Common myeloid progenitor, CD34-positive (primary cell): ENCODE measurements at regions not wholly inside any gene's neighbourhood (a gene's known extent, or its start where the extent isn't known, plus 50 kb on each side); places are given as distances from the start of the nearest gene placed in this dataset.
"Not testable (repeated sequence)": the region's sequence is repeated elsewhere in the genome, so short reads cannot be mapped to it uniquely, and the experiment has no call there.

Source experiments
- CTCF ChIA-PET: fragments of 350-600 bp; sonication (Branson Sonifier 250); formaldehyde crosslinking; loops from one replicate; lab custom pipeline; 2021; ENCODE audit warnings: antibody characterized with exemption; lab: Charles Lee
- POLR2A ChIA-PET: fragments of 350-600 bp; sonication (Branson Sonifier 250); formaldehyde crosslinking; loops from one replicate; lab custom pipeline; 2021; ENCODE audit warnings: antibody characterized with exemption; lab: Charles Lee
- DNase-seq, 3 donors: peaks; one replicate each; pipeline versions ENCODE4 v3.0.0 to v3.0.0-alpha.2; 2013
- H3K27ac ChIP-seq, 2 experiments: 1 replicate in 1 of 2; 2 replicates in 1 of 2; pipeline ENCODE4 v1.7.0; 2013; ENCODE audit warnings: inconsistent platforms in 2 of 2, low read length in 2 of 2, mild to moderate bottlenecking in 2 of 2, low read depth in 1 of 2, moderate library complexity in 1 of 2; ENCODE audit not compliant: severe bottlenecking in 2 of 2, insufficient read depth in 1 of 2, poor library complexity in 1 of 2
- H3K27me3 ChIP-seq, 5 experiments: replicated peaks in 2 of 5; 1 replicate in 3 of 5; 2 replicates in 2 of 5; pipeline versions ENCODE4 v1.6.1 to v1.7.0; 2013; ENCODE audit warnings: low read length in 4 of 5, mild to moderate bottlenecking in 2 of 5, moderate library complexity in 2 of 5, inconsistent platforms in 1 of 5; ENCODE audit not compliant: insufficient read depth in 5 of 5, control insufficient read depth in 4 of 5
- H3K36me3 ChIP-seq, 4 experiments: 1 replicate in 2 of 4; 2 replicates in 2 of 4; pipeline versions ENCODE4 v1.6.1 to v1.7.0; 2013; ENCODE audit warnings: low read length in 3 of 4, control low read depth in 1 of 4, mild to moderate bottlenecking in 1 of 4; ENCODE audit not compliant: control insufficient read depth in 4 of 4, insufficient read depth in 4 of 4
- H3K4me1 ChIP-seq, 4 experiments: 1 replicate in 3 of 4; 2 replicates in 1 of 4; pipeline versions ENCODE4 v1.6.1 to v1.7.1; 2013; ENCODE audit warnings: low read length in 3 of 4, mild to moderate bottlenecking in 3 of 4, control low read depth in 1 of 4, inconsistent platforms in 1 of 4, moderate library complexity in 1 of 4; ENCODE audit not compliant: control insufficient read depth in 4 of 4, insufficient read depth in 4 of 4; ENCODE audit errors: control extremely low read depth in 1 of 4
- H3K4me3 ChIP-seq, 7 experiments: 1 replicate in 4 of 7; 2 replicates in 3 of 7; pipeline versions ENCODE4 v1.5.1 to v1.7.0; 2013; ENCODE audit warnings: mild to moderate bottlenecking in 7 of 7, low read length in 6 of 7, moderate library complexity in 6 of 7, inconsistent platforms in 2 of 7, low read depth in 2 of 7, control low read depth in 1 of 7; ENCODE audit not compliant: insufficient read depth in 4 of 7, control insufficient read depth in 1 of 7; ENCODE audit errors: extremely low read depth in 1 of 7
- H3K9me3 ChIP-seq, 5 experiments: 1 replicate in 4 of 5; 2 replicates in 1 of 5; pipeline versions ENCODE4 v1.6.1 to v1.7.1; 2013; ENCODE audit warnings: low read length in 4 of 5, mild to moderate bottlenecking in 2 of 5, inconsistent platforms in 1 of 5, low read depth in 1 of 5, moderate library complexity in 1 of 5; ENCODE audit not compliant: control insufficient read depth in 4 of 5, insufficient read depth in 2 of 5; ENCODE audit errors: control extremely low read depth in 1 of 5
- WGBS: methylation state at CpG from one replicate; pipeline ENCODE4 v1.1.5; 2013; ENCODE audit not compliant: insufficient coverage; 5-methylcytosine and 5-hydroxymethylcytosine counted together

GRCh38 chr6:145151624-145152023 lies 583.7 kb downstream of the EPM2A start:
- ChIA-PET CTCF (no interaction called here), POLR2A (no interaction called here)
- H3K4me3 ChIP-seq = no peak overlapping the region
- DNase-seq = no peak
- no peaks in the 10 kb centered on the region for H3K27me3 ChIP-seq
- 100% methylated on average over 3 of the region's 3 CpGs for WGBS
- no peaks in the 10 kb centered on the region for H3K9me3 ChIP-seq
- no peak overlapping the region for H3K27ac ChIP-seq
- H3K4me1 ChIP-seq = no peaks in the 10 kb centered on the region
- H3K36me3 ChIP-seq = no peaks in the 10 kb centered on the region

DNA sequence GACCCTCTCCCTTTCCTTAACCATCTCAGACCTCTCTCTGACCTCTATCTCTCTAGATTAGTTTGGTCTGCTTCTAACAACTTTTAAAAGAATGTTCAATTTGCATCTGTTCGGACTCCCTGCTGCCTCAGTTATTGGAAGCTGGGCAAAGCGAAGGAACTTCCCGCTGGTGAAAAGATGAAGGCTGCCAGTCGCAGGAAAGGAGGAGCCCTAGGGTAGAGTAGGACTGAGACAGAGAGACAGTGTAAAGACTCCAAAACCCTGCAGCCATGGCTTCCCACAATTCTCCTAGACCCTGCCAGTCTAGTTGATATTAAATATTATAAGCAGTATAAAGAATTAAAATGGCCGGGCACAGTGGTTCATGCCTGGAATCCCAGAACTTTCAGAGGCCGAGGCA lies 581.8 kb downstream of the EPM2A start:
- CTCF ChIA-PET = no interaction called here
- 97% methylated on average over 5 of the region's 6 CpGs for WGBS
- Histone ChIP-seq H3K27ac (no peak overlapping the region), H3K36me3 (no peaks in the 10 kb centered on the region), H3K4me1 (no peaks in the 10 kb centered on the region), H3K9me3 (peaks cover 0 to 6% (median 0%) of the 10 kb centered on the region in 5 experiments), H3K4me3 (no peak overlapping the region), H3K27me3 (no peaks in the 10 kb centered on the region)
- no peak for DNase-seq
- POLR2A ChIA-PET = interaction anchor here (0.7 kb wide), 1 partner anchor 19 kb away, joined by 5 read pairs; no protein-coding TSS in a partner anchor

DNA sequence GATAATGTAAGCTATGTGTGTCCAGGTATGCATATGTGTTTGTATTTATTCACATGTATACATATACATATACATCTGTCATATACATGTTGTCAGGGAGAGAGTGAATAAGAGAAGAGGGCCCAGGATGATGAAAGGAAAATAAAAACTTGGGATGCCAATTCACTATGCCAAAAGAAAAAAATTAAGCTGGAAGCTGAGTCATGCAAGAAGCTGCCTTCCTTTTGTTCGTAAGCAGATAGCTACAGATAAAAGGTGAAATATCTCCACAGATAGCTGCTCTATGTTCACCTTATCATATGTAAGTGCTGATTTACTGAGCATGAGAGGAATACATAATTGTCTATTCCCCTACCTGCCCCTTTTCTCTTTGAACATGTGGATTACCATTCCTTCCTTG lies 579.9 kb downstream of the EPM2A start:
- Histone ChIP-seq H3K9me3 (peaks cover 0 to 18% (median 4%) of the 10 kb centered on the region in 5 experiments), H3K4me3 (no peak overlapping the region), H3K4me1 (no peaks in the 10 kb centered on the region), H3K27me3 (no peaks in the 10 kb centered on the region), H3K27ac (no peak overlapping the region), H3K36me3 (no peaks in the 10 kb centered on the region)
- no peak for DNase-seq
- ChIA-PET CTCF (no interaction called here), POLR2A (no interaction called here)
- WGBS = no CpG with 5 or more reads among the region's 1 CpG

DNA sequence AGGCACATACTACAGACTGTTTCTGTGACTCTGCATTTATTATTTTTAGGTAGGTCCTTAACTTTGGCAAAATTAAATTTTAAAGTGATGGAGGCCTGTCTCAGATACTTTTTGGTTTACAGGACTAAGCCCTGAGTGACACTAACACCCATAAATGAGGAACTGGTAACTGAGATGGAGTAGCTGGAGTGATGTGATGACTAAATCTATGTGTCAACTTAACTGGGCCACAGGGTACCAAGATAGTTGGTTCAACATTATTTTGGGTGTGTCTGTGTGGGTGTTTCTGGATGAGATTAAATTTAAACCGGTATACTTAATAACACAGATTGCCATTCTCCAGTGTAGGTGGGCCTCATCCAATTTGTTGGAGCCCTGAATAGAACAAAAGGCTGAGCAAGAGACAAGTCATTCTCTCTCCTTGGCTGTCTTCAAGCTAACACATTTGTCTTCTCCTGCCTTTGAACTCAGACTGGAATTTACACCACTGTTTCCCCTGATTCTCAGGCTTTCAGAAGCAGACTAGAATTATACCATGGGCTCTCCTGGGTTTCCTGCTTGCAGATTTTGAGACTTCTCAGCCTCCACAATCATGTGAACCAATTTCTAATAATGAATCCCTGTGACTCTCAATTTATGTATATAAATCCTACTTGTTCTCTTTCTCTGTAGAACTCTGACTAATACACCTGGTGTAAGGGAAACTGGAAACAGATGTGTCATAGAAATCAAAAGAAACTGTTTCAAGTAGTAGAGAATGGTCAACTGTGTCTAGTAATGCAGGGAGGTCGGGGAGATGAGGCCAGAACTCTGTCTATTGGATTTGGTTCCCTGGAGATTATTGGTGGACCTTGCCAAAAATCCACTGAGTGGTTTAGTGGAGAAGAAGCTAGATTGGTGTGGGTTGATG lies 579.2 kb downstream of the EPM2A start:
- ChIA-PET POLR2A (no interaction called here), CTCF (no interaction called here)
- WGBS = 100% methylated on average over 1 of the region's 2 CpGs

DNA sequence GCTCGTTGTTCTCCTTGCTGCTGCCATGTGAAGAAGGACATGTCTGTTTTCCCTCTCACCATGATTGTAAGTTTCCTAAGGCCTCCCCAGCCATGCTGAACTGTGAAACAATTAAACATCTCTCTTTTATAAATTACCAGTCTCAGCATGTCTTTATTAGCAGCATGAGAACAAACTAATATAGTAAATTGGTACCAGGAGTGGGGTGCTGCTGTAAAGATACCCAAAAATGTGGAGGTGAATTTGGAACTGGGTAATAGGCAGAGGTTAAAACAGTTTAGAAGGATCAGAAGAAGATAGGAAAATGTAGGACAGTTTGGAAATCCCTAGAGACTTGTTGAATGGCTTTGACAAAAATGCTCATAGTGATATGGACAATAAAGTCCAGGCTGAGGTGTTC lies 576.7 kb downstream of the EPM2A start:
- H3K4me3 ChIP-seq, DNase-seq, POLR2A ChIA-PET, CTCF ChIA-PET, H3K27ac ChIP-seq, H3K4me1 ChIP-seq, H3K36me3 ChIP-seq, H3K27me3 ChIP-seq: not testable (repeated sequence)
- H3K9me3 ChIP-seq = peaks cover 0 to 18% (median 4%) of the 10 kb centered on the region in 5 experiments
- no CpG with 5 or more reads among the region's 1 CpG for WGBS

More for the DNA sequence above, 579.2 kb downstream of the EPM2A start:
- Histone ChIP-seq H3K27me3 (no peaks in the 10 kb centered on the region), H3K4me1 (no peaks in the 10 kb centered on the region), H3K27ac (no peak overlapping the region), H3K4me3 (no peak overlapping the region), H3K9me3 (peaks cover 0 to 18% (median 4%) of the 10 kb centered on the region in 5 experiments), H3K36me3 (no peaks in the 10 kb centered on the region)
- no peak for DNase-seq

DNA sequence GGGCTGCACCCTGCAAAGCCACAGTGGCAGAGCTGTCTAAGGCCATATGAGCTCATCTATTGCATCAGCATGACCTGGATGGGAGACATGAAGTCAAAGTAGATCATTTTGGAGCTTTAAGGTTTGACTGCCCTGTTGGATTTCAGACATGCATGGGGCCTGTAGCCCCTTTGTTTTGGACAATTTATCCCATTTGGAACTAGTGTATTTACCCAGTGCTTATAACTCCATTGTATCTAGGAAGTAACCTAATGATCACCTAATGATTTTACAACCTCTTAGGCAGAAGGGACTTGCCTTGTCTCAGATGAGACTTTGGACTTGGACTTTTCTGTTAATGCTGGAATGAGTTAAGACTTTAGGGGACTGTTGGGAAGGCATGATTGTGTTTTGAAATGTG lies 575.4 kb downstream of the EPM2A start:
- CTCF ChIA-PET = no interaction called here

DNA sequence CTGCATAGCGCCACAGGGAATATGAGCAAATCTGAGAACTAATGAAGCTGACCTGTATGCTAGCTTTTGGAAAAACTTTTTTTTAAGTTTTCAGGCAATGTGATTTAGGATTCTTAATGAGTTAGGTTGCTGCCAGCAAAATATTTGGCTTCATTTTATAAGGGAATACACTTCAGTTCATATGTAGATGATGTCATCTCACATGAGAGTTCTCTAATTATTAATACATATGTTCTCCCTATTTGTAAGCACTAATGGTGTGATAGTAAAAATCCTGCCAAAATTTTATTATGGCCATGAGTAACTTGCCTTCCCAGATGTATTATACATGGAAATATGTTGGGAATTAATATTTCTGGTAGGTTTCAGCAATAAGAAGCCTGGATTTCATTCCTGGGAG lies 573.8 kb downstream of the EPM2A start:
- no peaks in the 10 kb centered on the region for H3K36me3 ChIP-seq
- H3K27ac ChIP-seq = no peak overlapping the region
- WGBS = 100% methylated on average over 1 of the region's 1 CpG
- H3K9me3 ChIP-seq = peaks cover 0 to 18% (median 4%) of the 10 kb centered on the region in 5 experiments
- POLR2A ChIA-PET = no interaction called here
- no peaks in the 10 kb centered on the region for H3K27me3 ChIP-seq
- CTCF ChIA-PET = no interaction called here
- no peak for DNase-seq
- H3K4me1 ChIP-seq = no peaks in the 10 kb centered on the region
- no peak overlapping the region for H3K4me3 ChIP-seq

More for the DNA sequence above, 575.4 kb downstream of the EPM2A start:
- Histone ChIP-seq H3K36me3 (no peaks in the 10 kb centered on the region), H3K27ac (no peak overlapping the region), H3K9me3 (peaks cover 0 to 18% (median 4%) of the 10 kb centered on the region in 5 experiments), H3K4me3 (no peak overlapping the region), H3K27me3 (no peaks in the 10 kb centered on the region), H3K4me1 (no peaks in the 10 kb centered on the region)
- POLR2A ChIA-PET = no interaction called here
- DNase-seq = no peak
